Calu3 (cell line): ENCODE measurements at regions not wholly inside any gene's neighbourhood (a gene's known extent, or its start where the extent isn't known, plus 50 kb on each side); places are given as distances from the start of the nearest gene placed in this dataset.
"Not testable (repeated sequence)": the region's sequence is repeated elsewhere in the genome, so short reads cannot be mapped to it uniquely, and the experiment has no call there.

Experiments
- BruUV-seq: library from RNA; stranded (reverse); fragments of 400-500 nt; replicated peaks from 2 replicates; lab custom pipeline; 2021; lab: Mats Ljungman, UMichigan
- CTCF ChIA-PET: fragments of 300-600 bp; sonication (Branson Sonifier 250); formaldehyde crosslinking; loops from one replicate; lab custom pipeline; 2022; ENCODE audit warnings: antibody characterized with exemption; lab: Charles Lee
- DNase-seq: peaks from one replicate; pipeline ENCODE4 v3.0.0; 2022
- H3K27ac Mint-ChIP-seq: one replicate; pipeline ENCODE4 v1.8.0; 2022; ENCODE audit warnings: mixed read lengths; ENCODE audit not compliant: unreplicated experiment
- H3K27me3 Mint-ChIP-seq: one replicate; pipeline ENCODE4 v1.8.0; 2022; ENCODE audit warnings: mixed read lengths; ENCODE audit not compliant: unreplicated experiment
- H3K36me3 Mint-ChIP-seq: one replicate; pipeline ENCODE4 v1.8.0; 2022; ENCODE audit warnings: mild to moderate bottlenecking, moderate library complexity, mixed read lengths; ENCODE audit not compliant: insufficient read depth, unreplicated experiment
- H3K4me1 Mint-ChIP-seq: one replicate; pipeline ENCODE4 v1.8.0; 2022; ENCODE audit warnings: mild to moderate bottlenecking, low read depth, mixed read lengths; ENCODE audit not compliant: unreplicated experiment
- H3K4me3 Mint-ChIP-seq: one replicate; pipeline ENCODE4 v1.8.0; 2022; ENCODE audit warnings: mild to moderate bottlenecking, low read depth, moderate library complexity, mixed read lengths; ENCODE audit not compliant: unreplicated experiment
- H3K9me3 Mint-ChIP-seq: one replicate; pipeline ENCODE4 v1.8.0; 2022; ENCODE audit warnings: low read depth, mixed read lengths; ENCODE audit not compliant: unreplicated experiment
- CTCF ChIP-seq: fragments of 200-600 bp; IDR thresholded peaks from one replicate; pipeline ENCODE4 v1.8.0; 2022; ENCODE audit warnings: antibody characterized with exemption; ENCODE audit not compliant: unreplicated experiment
- intact Hi-C: fragments of 100-400 bp; cut with micrococcal nuclease; formaldehyde crosslinking; loops from one replicate; pipeline ENCODE4 v1.10.0; 2022; ENCODE audit not compliant: unreplicated experiment

DNA sequence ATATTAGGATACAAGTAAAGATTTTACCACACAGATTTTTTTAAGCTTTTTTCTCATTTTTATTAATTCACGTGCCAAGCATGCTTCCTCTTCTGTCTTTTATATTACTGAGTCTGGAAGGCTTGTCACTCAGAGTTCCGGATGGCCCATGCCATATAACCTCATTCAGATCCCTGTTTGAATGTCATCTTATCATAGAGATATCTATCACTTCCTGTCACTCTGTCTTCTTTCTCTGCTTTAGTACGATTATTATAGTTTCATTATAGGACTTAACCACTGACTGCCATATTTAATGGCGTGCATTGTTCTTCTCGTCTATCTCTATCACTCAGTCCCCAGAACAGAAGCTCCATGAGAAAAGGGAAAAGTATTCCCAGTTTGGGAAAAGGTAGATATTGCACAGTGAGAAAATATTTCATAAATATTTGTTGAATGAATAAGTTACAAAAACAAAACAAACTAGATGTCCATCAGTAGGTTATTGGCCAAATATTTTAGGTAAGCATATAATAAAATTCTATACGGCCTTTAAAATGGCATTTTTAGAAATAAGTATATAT lies 296.9 kb upstream of the GOT2 start:
- no peak overlapping the region for H3K27ac Mint-ChIP-seq
- no peaks in the 10 kb centered on the region for H3K36me3 Mint-ChIP-seq
- H3K27me3 Mint-ChIP-seq = no peaks in the 10 kb centered on the region
- CTCF ChIA-PET = no interaction called here
- no peak overlapping the region for H3K4me3 Mint-ChIP-seq
- no TSS peak for BruUV-seq
- peaks cover 2% of the 10 kb centered on the region for H3K9me3 Mint-ChIP-seq
- DNase-seq = no peak
- no peaks in the 10 kb centered on the region for H3K4me1 Mint-ChIP-seq
- TF ChIP-seq CTCF = no peak
- intact Hi-C loops = no loop called here

GRCh38 chr16:59021751-59022150 lies 287.6 kb upstream of the GOT2 start:
- Mint-ChIP-seq H3K4me1 (no peaks in the 10 kb centered on the region), H3K36me3 (no peaks in the 10 kb centered on the region), H3K4me3 (no peak overlapping the region), H3K9me3 (peaks cover 15% of the 10 kb centered on the region), H3K27ac (no peak overlapping the region), H3K27me3 (no peaks in the 10 kb centered on the region)
- CTCF ChIA-PET = no interaction called here
- DNase-seq = no peak
- no TSS peak for BruUV-seq
- intact Hi-C loops = no loop called here
- TF ChIP-seq CTCF = no peak

DNA sequence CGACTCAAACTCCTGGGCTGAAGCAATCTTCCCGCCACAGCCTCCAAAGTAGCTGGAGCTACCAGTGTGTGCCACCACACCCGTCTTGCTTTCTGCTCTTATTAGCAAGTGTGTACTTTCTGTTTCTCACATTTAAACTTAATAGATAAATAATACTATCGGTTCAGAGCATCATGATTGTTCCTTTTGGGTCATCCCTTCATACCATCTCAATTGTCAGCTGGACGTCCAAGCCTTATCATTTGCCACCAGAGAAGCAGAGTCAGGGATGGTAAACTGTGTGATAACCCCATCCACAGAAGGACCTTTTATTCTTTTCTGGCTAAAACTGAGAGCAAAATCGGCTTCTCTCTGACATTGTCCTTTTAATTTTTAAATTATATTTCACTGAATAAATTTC lies 279.8 kb upstream of the GOT2 start:
- Mint-ChIP-seq H3K4me1 (no peaks in the 10 kb centered on the region), H3K27me3 (no peaks in the 10 kb centered on the region), H3K27ac (no peak overlapping the region), H3K9me3 (no peaks in the 10 kb centered on the region), H3K4me3 (no peak overlapping the region), H3K36me3 (no peaks in the 10 kb centered on the region)
- intact Hi-C loops = no loop called here
- BruUV-seq = no TSS peak
- CTCF ChIA-PET = no interaction called here
- DNase-seq = no peak
- no peak for TF ChIP-seq CTCF

- TF ChIP-seq CTCF = no peak
- intact Hi-C loops = no loop called here
- no peak for DNase-seq
- Mint-ChIP-seq H3K4me3 (no peak overlapping the region), H3K4me1 (no peaks in the 10 kb centered on the region), H3K27me3 (no peaks in the 10 kb centered on the region), H3K9me3 (peaks cover 13% of the 10 kb centered on the region), H3K27ac (no peak overlapping the region), H3K36me3 (no peaks in the 10 kb centered on the region)
- CTCF ChIA-PET = no interaction called here
- BruUV-seq = no TSS peak
Measured at GRCh38 chr16:58999762-59000161, 265.6 kb upstream of the GOT2 start.

GRCh38 chr16:58992755-58993154 lies 258.6 kb upstream of the GOT2 start:
- H3K4me3 Mint-ChIP-seq, H3K27ac Mint-ChIP-seq, H3K36me3 Mint-ChIP-seq, DNase-seq, H3K27me3 Mint-ChIP-seq, intact Hi-C loops, BruUV-seq, CTCF ChIA-PET, H3K4me1 Mint-ChIP-seq: not testable (repeated sequence)
- peaks cover 17% of the 10 kb centered on the region for H3K9me3 Mint-ChIP-seq

- H3K27me3 Mint-ChIP-seq, intact Hi-C loops, H3K36me3 Mint-ChIP-seq, CTCF ChIA-PET, H3K4me1 Mint-ChIP-seq, H3K27ac Mint-ChIP-seq, H3K4me3 Mint-ChIP-seq, H3K9me3 Mint-ChIP-seq, DNase-seq, BruUV-seq: not testable (repeated sequence)
Measured at GRCh38 chr16:58983181-58983965, 249.3 kb upstream of the GOT2 start.
